SU-DHL-6 (cell line): ENCODE measurements at regions not wholly inside any gene's neighbourhood (a gene's known extent, or its start where the extent isn't known, plus 50 kb on each side); places are given as distances from the start of the nearest gene placed in this dataset.

Source experiments
- CTCF ChIP-seq: fragments of 200-600 bp; sonication (generic); IDR thresholded peaks from one replicate; pipeline ENCODE4 v1.5.1; 2017; ENCODE audit warnings: antibody characterized with exemption, mild to moderate bottlenecking, low read length, moderate library complexity; ENCODE audit not compliant: insufficient read depth, poor library complexity, severe bottlenecking
- EZH2phosphoT487 ChIP-seq: fragments of 200-600 bp; sonication (generic), shearing (Covaris generic); conservative IDR thresholded peaks from 2 replicates; pipeline ENCODE4 v1.6.1; 2018; ENCODE audit warnings: mild to moderate bottlenecking, antibody characterized with exemption, low read length, moderate library complexity, mixed read lengths

DNA sequence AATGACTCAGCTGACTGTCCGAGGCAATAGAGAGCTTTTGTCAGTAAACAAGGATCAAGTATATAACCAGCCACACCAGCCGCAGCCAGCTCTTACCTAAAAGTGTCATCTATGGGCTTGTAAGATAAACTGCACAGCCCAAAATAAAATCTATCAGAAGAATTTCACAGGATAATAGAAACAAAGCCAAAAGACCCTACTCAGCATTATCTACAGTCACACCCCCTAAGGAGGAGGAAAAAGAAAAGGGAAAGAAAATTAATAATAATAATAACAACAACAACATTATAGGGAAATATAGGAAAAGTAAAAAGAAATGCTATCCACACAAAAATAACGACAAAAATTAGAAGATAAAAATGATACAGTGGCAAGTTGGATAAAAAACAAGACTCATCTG lies 1883.8 kb downstream of the OLFM4 start:
- TF ChIP-seq EZH2phosphoT487 = no peak
- TF ChIP-seq CTCF = no peak
